ENCODE measurements at regions not wholly inside any gene's neighbourhood (a gene's known extent, or its start where the extent isn't known, plus 50 kb on each side); places are given as distances from the start of the nearest gene placed in this dataset.

DNA sequence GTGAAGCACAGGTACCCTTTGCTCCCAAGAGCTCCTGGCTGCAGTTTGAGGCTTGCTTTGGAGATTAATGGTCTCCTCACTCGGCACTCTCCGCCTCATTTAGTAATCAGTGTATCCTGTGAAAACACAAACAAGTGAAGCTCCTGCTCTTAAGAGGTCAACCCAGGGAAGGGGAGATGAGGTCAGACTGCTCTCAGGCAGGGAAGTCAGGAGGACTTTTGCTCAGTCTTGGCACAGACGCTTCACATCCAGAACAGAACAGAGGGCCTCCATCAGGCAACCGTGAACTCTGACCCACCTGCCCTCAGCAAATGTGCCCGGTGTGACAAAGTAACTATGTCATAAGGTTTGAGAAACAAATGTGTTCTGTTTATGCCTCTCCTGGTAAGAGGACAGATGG, 428.8 kb upstream of the JARID2 start:
- Histone ChIP-seq H3K4me2 (ENCODE audit: low read depth, low read length) (no peak overlapping the region), H3K27ac (ENCODE audit: extremely low read length, insufficient read depth, low read length) (no peak overlapping the region), H4K20me1 (ENCODE audit: insufficient read depth, low read length) (no peaks in the 10 kb centered on the region), H3K36me3 (replicated peaks in 1 of 2; ENCODE audit: control insufficient read depth in 1 of 2, insufficient read depth in 2 of 2, low read length in 2 of 2) (no peaks in the 10 kb centered on the region), H3K9me3 (ENCODE audit: low read length) (no peaks in the 10 kb centered on the region), H3K27me3 (ENCODE audit: control insufficient read depth in 1 of 2, insufficient read depth in 2 of 2, low read length in 2 of 2) (no peaks in the 10 kb centered on the region), H3K79me2 (ENCODE audit: insufficient read depth, low read length) (no peaks in the 10 kb centered on the region), H3K9ac (ENCODE audit: insufficient read depth, low read depth, low read length) (no peak overlapping the region), H2AFZ (ENCODE audit: low read length) (no peak overlapping the region), H3K4me1 (ENCODE audit: insufficient read depth, low read length) (no peaks in the 10 kb centered on the region), H3K4me3 (replicated peaks in 1 of 3; ENCODE audit: insufficient read depth in 1 of 3, low read depth in 2 of 3, low read length in 3 of 3) (no peak overlapping the region)
- no TSS peak for BruUV-seq (replicated peaks)
- FAIRE-seq (no peak), ATAC-seq (no peak), DNase-seq (ENCODE audit: low spot score) (no peak)
- TF ChIP-seq, protein P1, sequence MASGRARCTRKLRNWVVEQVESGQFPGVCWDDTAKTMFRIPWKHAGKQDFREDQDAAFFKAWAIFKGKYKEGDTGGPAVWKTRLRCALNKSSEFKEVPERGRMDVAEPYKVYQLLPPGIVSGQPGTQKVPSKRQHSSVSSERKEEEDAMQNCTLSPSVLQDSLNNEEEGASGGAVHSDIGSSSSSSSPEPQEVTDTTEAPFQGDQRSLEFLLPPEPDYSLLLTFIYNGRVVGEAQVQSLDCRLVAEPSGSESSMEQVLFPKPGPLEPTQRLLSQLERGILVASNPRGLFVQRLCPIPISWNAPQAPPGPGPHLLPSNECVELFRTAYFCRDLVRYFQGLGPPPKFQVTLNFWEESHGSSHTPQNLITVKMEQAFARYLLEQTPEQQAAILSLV (CRISPR knock-in tag; IDR thresholded peaks at IDR 0.05; ENCODE audit: borderline replicate concordance) = no peak
- TF ChIP-seq ZNF629 (CRISPR knock-in tag; conservative IDR thresholded peaks at IDR 0.05) = no peak
- TF ChIP-seq, protein P2, sequence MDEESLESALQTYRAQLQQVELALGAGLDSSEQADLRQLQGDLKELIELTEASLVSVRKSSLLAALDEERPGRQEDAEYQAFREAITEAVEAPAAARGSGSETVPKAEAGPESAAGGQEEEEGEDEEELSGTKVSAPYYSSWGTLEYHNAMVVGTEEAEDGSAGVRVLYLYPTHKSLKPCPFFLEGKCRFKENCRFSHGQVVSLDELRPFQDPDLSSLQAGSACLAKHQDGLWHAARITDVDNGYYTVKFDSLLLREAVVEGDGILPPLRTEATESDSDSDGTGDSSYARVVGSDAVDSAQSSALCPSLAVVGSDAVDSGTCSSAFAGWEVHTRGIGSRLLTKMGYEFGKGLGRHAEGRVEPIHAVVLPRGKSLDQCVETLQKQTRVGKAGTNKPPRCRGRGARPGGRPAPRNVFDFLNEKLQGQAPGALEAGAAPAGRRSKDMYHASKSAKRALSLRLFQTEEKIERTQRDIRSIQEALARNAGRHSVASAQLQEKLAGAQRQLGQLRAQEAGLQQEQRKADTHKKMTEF (CRISPR knock-in tag; IDR thresholded peaks at IDR 0.05) = no peak
- TF ChIP-seq, protein P3, sequence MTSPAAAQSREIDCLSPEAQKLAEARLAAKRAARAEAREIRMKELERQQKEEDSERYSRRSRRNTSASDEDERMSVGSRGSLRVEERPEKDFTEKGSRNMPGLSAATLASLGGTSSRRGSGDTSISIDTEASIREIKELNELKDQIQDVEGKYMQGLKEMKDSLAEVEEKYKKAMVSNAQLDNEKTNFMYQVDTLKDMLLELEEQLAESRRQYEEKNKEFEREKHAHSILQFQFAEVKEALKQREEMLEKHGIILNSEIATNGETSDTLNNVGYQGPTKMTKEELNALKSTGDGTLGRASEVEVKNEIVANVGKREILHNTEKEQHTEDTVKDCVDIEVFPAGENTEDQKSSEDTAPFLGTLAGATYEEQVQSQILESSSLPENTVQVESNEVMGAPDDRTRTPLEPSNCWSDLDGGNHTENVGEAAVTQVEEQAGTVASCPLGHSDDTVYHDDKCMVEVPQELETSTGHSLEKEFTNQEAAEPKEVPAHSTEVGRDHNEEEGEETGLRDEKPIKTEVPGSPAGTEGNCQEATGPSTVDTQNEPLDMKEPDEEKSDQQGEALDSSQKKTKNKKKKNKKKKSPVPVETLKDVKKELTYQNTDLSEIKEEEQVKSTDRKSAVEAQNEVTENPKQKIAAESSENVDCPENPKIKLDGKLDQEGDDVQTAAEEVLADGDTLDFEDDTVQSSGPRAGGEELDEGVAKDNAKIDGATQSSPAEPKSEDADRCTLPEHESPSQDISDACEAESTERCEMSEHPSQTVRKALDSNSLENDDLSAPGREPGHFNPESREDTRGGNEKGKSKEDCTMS (CRISPR knock-in tag; conservative IDR thresholded peaks at IDR 0.05) = no peak
- TF ChIP-seq, protein P4, sequence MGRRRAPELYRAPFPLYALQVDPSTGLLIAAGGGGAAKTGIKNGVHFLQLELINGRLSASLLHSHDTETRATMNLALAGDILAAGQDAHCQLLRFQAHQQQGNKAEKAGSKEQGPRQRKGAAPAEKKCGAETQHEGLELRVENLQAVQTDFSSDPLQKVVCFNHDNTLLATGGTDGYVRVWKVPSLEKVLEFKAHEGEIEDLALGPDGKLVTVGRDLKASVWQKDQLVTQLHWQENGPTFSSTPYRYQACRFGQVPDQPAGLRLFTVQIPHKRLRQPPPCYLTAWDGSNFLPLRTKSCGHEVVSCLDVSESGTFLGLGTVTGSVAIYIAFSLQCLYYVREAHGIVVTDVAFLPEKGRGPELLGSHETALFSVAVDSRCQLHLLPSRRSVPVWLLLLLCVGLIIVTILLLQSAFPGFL (CRISPR knock-in tag; IDR thresholded peaks at IDR 0.05) = no peak
- TF ChIP-seq ZBTB3 (CRISPR knock-in tag; IDR thresholded peaks at IDR 0.05; ENCODE audit: borderline replicate concordance, low read depth) = no peak
- TF ChIP-seq, protein P5, sequence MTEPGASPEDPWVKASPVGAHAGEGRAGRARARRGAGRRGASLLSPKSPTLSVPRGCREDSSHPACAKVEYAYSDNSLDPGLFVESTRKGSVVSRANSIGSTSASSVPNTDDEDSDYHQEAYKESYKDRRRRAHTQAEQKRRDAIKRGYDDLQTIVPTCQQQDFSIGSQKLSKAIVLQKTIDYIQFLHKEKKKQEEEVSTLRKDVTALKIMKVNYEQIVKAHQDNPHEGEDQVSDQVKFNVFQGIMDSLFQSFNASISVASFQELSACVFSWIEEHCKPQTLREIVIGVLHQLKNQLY (CRISPR knock-in tag; IDR thresholded peaks at IDR 0.05) = no peak
- TF ChIP-seq SAFB2 (CRISPR knock-in tag; IDR thresholded peaks at IDR 0.05; ENCODE audit: borderline replicate concordance, low read depth) = no peak
- TF ChIP-seq POLR2G (IDR thresholded peaks at IDR 0.05; ENCODE audit: low read depth, low read length) = no peak
- TF ChIP-seq, protein P6, sequence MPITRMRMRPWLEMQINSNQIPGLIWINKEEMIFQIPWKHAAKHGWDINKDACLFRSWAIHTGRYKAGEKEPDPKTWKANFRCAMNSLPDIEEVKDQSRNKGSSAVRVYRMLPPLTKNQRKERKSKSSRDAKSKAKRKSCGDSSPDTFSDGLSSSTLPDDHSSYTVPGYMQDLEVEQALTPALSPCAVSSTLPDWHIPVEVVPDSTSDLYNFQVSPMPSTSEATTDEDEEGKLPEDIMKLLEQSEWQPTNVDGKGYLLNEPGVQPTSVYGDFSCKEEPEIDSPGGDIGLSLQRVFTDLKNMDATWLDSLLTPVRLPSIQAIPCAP (CRISPR knock-in tag; IDR thresholded peaks at IDR 0.05; ENCODE audit: low read depth) = no peak
- no peak for TF ChIP-seq ZNF891 (CRISPR knock-in tag; IDR thresholded peaks at IDR 0.05)
- TF ChIP-seq NR2C2 (CRISPR knock-in tag; IDR thresholded peaks at IDR 0.05; ENCODE audit: borderline replicate concordance) = no peak
- 0% methylated on average over 5 of the region's 5 CpGs for WGBS (ENCODE audit: low lambda C conversion rate)
- ChIA-PET POLR2A (no interaction called here), CTCF (ENCODE audit: low intra/inter-chr PET ratio, low total read pairs) (no interaction called here)
- in situ Hi-C loops (cut with HindIII; ENCODE audit: extremely low pct_ligation_motif_present, low pct_unique_long_range_greater_than_20kb) (no loop called here), intact Hi-C loops (cut with micrococcal nuclease; ENCODE audit: unreplicated experiment) (no loop called here)

Measured in HepG2 (cell line).